CD1c-positive myeloid dendritic cell (primary cell): ENCODE measurements at regions not wholly inside any gene's neighbourhood (a gene's known extent, or its start where the extent isn't known, plus 50 kb on each side); places are given as distances from the start of the nearest gene placed in this dataset.

Source experiments
- DNase-seq: peaks from one replicate; pipeline ENCODE4 v3.0.0-alpha.2; 2016; ENCODE audit errors: extremely low spot score

- DNase-seq: no peak
Observed at GRCh38 chr6:44531442-44532015, 144.0 kb downstream of the CDC5L start.

- DNase-seq: no peak
Observed at GRCh38 chr6:44533421-44533820, 145.9 kb downstream of the CDC5L start.

GRCh38 chr6:44534291-44534690 lies 146.8 kb downstream of the CDC5L start:
- no peak for DNase-seq

DNA sequence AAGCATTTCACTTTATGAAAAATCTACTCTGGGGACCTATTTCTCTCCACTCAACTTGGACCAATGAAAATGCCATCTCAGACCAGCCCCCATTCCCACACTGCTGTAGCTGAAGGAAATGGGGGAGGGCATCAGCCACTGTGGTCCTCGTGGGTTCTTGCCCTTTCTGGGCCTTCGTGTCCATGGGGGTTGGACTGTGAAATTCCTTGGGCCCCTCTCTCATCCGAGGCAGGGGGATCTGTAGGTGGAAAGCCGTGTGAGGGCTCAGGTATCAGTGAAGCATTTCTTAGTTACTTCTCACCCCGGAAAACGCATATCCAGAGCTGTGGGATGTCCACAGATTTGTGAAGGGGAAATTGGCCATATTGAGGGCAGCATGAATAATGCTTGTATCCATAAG lies 147.9 kb downstream of the CDC5L start:
- no peak for DNase-seq

DNA sequence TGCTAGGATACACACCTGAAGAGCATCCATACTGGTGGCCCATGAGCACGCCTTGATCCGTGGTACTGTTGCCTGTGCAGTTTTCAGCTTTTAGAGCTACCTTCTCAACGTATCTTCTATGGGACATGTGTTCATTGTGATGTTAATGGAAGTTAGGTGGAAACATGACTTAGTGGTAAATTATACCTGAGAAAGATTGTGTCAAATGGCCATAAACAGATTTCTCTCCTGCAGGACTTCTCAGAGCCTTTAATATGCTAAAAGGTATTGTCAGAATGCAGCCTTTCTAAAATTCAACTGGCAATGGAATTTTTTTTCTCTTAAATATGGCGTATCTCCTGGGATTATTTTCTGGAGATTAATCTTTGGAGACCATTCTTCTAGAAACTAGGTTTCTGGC lies 148.5 kb downstream of the CDC5L start:
- no peak for DNase-seq

GRCh38 chr6:44537306-44538049 lies 150.0 kb downstream of the CDC5L start:
- DNase-seq: no peak

DNA sequence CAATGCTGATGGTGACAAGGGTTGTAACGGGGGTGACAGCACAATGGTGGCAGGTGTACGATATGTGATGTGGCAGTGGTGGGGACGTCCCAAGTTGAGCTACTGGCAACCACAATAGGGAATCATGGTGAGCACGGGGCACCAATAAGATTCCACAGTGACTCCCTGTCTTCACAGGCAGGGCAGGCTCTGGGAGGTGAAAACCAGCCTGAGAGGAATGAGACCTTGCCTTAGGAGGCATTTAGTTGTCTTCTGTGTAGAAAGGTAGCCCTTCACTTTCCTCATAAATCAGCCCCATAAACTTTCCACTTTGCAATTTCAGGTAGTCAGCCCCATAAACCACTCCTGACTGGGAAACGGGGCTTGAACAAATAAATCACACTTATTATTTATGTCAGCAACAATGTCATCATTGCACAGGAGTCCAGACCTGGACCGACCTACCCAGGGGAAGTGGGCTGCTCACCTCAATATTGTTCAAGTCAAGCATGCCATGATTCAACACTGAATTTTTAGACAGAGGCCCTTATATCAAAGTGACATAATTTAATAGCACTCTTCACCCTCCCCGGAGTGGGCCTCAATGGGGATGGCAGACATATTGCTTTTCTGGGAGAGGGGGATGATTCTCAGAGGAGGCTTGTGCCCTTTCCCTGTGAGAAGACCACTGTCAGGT lies 150.8 kb downstream of the CDC5L start:
- no peak for DNase-seq

GRCh38 chr6:44538807-44539201 lies 151.3 kb downstream of the CDC5L start:
- DNase-seq: no peak

GRCh38 chr6:44539701-44540355 lies 152.3 kb downstream of the CDC5L start:
- peak; percentile 10 for DNase-seq

DNA sequence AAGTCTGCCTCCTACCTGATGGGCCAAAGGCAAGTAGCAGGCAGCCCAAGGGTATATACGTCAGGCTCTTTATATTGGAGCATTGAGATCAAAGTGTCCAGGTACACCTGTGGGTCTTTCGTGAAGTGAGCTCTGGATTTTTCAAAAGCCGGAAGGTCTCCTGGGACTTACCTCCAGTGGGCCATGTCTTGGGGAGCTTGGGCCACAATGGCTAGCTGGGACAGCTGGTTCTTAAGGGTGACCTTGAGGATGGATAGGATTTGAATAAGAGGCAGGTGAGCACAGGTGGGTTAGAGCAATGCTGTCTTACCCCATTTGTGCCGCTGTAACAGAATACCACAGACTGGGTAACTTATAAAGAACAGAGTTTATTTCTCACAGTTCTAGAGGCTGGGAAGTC lies 153.4 kb downstream of the CDC5L start:
- no peak for DNase-seq

DNA sequence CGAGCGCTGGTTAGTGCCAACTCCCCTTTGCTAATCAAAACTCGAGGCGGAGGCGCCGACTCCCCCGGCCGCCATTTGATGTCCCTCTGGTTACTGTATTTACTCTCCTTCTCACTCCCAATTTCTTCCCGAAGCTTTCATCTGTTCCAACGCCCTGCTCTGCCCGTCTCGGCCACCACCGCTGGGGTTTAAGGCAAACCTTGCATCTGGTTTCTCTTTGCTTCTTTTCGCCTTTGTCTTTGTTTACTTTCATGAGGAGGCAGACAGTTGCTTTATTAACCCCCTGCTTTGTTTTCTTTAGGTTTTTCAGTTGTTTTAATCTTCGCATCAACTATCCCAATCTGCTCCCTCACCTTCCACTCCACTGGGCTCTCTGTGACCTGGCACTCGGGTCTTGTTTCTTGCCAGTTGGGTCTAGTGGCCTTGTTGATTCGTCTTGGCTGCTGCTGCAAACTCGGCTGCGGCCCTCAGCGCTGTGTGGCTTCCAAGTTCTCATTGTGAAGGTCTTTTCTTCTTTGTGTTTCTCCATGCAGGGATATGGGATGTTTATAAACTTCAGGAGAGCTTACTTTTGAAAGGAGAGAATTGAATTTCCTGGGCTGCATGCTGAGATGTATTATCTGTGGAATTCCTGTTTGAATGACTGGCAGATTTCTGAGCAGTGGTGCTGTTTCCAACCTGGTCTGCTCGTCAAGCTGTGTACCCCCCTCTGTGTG lies 155.1 kb downstream of the CDC5L start:
- no peak for DNase-seq

GRCh38 chr6:44543664-44544063 lies 156.2 kb downstream of the CDC5L start:
- DNase-seq: no peak

GRCh38 chr6:44545224-44545623 lies 157.7 kb downstream of the CDC5L start:
- DNase-seq: no peak

GRCh38 chr6:44548319-44548718 lies 160.8 kb downstream of the CDC5L start:
- no peak for DNase-seq

DNA sequence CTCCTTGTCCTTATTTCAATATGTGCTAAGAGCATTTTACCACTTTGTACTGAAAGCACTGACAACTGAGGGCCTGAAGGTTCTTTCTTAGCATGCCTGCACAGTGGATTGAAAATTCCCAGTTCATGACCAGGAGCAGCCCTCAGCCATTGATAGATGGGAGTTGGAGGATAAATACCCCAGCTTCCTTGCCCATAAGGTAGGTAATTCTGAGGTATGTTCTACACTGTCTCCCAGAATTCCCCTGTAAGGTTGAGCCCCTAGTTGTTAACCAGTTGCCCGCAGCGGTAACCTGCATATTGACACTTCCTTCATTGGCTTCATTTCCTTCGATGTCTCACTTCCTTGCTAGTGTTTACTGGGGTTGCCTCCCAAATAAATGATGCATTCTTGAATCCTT lies 162.0 kb downstream of the CDC5L start:
- DNase-seq: no peak

DNA sequence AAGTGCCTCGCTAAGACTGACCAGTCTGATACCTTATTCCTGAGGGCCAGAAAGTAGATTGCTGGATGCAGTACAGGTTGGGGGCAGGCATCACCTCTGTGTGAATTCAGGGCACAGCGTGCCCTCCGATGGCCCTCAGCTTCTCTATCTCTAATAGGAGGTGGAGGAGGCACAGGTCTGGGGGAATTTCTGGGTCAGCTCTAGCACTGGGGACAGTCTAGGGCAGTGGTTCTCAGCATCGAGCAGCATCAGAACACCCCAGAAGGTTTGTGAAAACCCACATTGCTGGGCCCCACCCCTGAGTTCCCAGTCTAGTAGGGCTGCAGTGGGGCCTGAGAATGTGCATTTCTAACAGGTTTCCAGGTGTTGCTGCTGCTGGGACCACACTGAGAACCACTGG lies 166.7 kb downstream of the CDC5L start:
- DNase-seq: no peak

DNA sequence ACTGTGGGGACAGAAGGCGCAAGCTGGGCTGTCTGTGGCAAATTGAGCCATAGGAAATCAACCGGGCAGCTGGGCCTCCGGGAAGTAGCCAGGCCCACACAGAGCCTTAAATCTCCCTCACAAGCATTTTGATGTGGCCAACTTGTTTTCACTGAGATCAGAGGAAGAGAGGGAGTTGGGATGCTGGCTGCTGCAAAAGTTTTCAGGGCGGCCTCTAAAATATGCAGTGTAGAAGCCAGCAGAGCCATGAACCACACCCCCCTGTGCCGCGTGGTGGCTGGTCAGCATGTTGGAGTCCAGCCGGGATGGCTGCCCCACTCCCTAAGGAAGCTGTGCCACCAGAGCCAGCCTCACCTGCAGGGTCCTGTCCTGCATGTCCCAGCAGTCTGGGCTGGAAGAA lies 167.4 kb downstream of the CDC5L start:
- no peak for DNase-seq

DNA sequence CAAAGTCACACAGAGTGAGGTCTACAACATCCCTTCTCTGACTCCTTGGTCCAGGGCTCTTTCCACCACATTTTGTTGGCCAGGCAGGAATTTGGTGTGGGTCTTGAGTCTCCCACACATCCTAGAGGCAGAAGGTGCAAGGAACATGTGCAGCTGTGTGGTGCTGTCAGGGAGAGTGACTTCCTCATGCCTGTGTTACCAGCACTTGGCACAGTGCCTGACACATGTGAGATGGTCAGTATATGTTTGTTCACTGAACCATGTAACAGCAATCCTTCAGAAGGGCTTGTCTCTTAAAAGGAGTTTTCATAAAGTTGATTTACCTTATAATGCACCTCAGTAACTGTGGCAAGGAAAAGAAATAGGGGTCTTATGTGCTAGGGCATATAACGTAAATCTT lies 168.5 kb downstream of the CDC5L start:
- peak; percentile 20 for DNase-seq

DNA sequence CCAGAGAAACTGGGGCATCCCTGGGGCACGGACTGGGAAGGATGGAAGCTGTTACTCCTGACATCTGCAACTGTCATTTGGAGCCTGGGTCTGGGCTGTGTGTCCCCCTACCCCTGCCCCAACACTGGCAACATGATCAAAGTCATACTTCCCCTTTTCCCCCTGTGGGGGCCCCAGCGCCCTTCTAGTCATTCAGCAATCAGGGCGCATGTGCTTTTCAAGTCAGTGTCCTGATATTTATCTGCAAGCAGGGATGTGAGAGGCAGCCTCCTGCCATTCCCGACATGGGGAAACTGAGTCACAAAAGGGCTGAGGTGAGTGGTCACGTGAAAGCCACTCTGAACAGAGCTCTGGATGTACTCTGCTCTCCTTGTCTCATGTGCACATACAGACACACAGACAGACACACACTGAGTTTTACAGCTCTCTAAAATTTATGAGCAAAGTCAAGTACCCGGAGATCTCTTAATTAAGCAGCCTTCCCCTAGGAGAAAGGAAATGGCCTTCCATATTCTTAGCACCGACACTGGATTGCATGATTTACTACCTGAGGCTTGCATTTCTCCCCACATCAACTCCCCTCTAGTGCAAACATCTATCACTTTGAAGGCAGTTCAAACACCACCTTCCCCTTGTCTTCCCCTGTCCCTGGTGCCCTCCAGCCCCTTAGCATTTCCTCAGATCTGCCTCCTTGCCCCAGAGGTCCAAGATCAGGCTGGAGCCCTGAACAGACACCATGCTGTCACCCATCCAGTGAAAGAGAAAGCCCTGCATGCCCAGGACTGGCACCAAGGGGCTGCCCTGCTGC lies 170.7 kb downstream of the CDC5L start:
- DNase-seq: no peak

GRCh38 chr6:44558832-44559251 lies 171.3 kb downstream of the CDC5L start:
- DNase-seq: no peak
